GM19035 (cell line): ENCODE measurements at regions not wholly inside any gene's neighbourhood (a gene's known extent, or its start where the extent isn't known, plus 50 kb on each side); places are given as distances from the start of the nearest gene placed in this dataset.

Experiments
- ATAC-seq: cut with Tn5 transposase; IDR thresholded peaks from one replicate; pipeline ENCODE4 v1.9.1; 2021; ENCODE audit not compliant: unreplicated experiment

- no peak for ATAC-seq
Observed at GRCh38 chr2:164439885-164440284, 181.4 kb downstream of the GRB14 start.

GRCh38 chr2:164439235-164439634 lies 182.0 kb downstream of the GRB14 start:
- ATAC-seq, result no peak

GRCh38 chr2:164438490-164439205 lies 182.6 kb downstream of the GRB14 start:
- ATAC-seq, result no peak

GRCh38 chr2:164436131-164436530 lies 185.2 kb downstream of the GRB14 start:
- ATAC-seq, result no peak

GRCh38 chr2:164430166-164430783 lies 191.0 kb downstream of the GRB14 start:
- peak; percentile 72 for ATAC-seq

GRCh38 chr2:164429354-164429753 lies 191.9 kb downstream of the GRB14 start:
- no peak for ATAC-seq

GRCh38 chr2:164427111-164427510 lies 194.2 kb downstream of the GRB14 start:
- no peak for ATAC-seq

GRCh38 chr2:164420787-164421186 lies 200.5 kb downstream of the GRB14 start:
- no peak for ATAC-seq

GRCh38 chr2:164412831-164413230 lies 208.5 kb downstream of the GRB14 start:
- ATAC-seq, result no peak

GRCh38 chr2:164389411-164389810 lies 231.9 kb downstream of the GRB14 start:
- ATAC-seq, result no peak

- ATAC-seq, result peak; percentile 69
Observed at GRCh38 chr2:164388511-164388910, 232.8 kb downstream of the GRB14 start.

- ATAC-seq, result no peak
Observed at GRCh38 chr2:164386231-164386630, 235.1 kb downstream of the GRB14 start.

- no peak for ATAC-seq
Observed at GRCh38 chr2:164384434-164384833, 236.8 kb downstream of the GRB14 start.

- no peak for ATAC-seq
Observed at GRCh38 chr2:164371916-164372315, 249.4 kb downstream of the GRB14 start.

- ATAC-seq, result no peak
Observed at GRCh38 chr2:164369366-164369765, 251.9 kb downstream of the GRB14 start.

GRCh38 chr2:164368896-164369295 lies 252.4 kb downstream of the GRB14 start:
- ATAC-seq, result no peak

GRCh38 chr2:164363646-164364045 lies 257.6 kb downstream of the GRB14 start:
- no peak for ATAC-seq

GRCh38 chr2:164351536-164351935 lies 269.7 kb downstream of the GRB14 start:
- ATAC-seq, result no peak

GRCh38 chr2:164335947-164336346 lies 285.3 kb downstream of the GRB14 start:
- no peak for ATAC-seq

GRCh38 chr2:164335128-164335527 lies 286.2 kb downstream of the GRB14 start:
- no peak for ATAC-seq

- ATAC-seq, result no peak
Observed at GRCh38 chr2:164328310-164328709, 293.0 kb downstream of the GRB14 start.

- no peak for ATAC-seq
Observed at GRCh38 chr2:164323978-164324377, 297.3 kb downstream of the GRB14 start.

- ATAC-seq, result no peak
Observed at GRCh38 chr2:164314148-164314547, 307.1 kb downstream of the GRB14 start.
